ENCODE measurements at regions not wholly inside any gene's neighbourhood (a gene's known extent, or its start where the extent isn't known, plus 50 kb on each side); places are given as distances from the start of the nearest gene placed in this dataset.
A peak's percentile ranks its signal among the peaks of the same experiment; 100 is the strongest.

DNA sequence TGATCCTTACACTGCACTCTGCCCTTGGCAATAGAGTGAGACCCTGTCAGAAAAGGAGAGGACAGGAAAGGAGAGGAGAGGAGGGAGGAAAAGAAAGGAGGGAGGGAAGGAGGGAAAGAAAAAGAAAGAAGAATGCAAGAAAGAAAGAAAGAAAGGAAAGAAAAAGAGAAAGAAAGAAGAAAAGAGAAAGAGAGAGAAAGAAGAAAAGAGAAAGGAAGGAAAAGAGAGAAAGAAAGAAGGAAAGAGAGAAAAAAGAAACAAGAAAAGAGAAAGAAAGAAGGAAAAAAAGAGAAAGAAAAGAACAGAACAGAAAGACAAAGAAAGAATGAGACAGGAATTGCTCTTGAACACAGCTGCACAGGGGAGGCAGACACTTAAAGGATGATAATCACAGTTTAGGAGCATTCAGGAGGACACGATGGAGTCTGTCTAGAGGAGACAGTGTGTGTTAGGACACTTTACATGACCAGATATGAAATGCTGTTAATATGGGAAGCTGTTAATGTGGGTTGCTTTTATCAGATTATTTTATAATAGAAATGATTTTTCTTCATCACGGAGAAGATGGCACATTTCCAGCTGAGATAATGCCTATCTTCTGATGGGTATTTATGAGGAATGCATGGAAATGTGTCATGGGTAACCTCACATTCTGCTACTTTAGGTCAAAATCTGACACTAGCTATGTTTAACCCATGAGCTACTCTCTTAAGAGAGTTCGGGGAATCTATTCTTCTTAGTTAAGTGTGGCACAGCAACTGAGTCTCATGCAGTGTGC is 160.5 kb downstream of the BAMBI start:
- DNase-seq (ENCODE audit: low read depth in 1 of 2, low spot score in 1 of 2) = no peak
- in situ Hi-C loops (cut with HindIII; ENCODE audit: low pct_unique_long_range_greater_than_20kb, low sequenced_read_pairs) = no loop called here
- TF ChIP-seq JUND (IDR thresholded peaks at IDR 0.05; ENCODE audit: low read depth) = no peak

DNA sequence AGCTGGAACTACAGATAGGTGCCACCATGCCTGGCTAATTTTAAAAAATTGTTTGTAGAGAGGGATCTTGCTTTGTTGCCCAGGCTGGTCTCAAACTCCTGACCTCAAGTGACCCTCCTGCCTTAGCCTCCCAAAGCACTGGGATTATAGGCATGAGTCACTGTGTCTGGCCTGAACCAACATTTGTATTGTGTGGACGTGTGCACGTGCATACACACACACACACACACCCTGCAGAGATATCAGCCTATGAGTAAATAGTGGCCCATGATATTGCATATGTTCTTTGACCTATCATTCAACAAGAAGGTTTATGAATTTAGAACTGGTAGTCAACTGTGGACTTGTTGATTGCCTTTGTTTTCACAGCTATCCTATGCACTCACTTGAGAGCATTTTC is 161.6 kb downstream of the BAMBI start:
- DNase-seq (ENCODE audit: low read depth in 1 of 2, low spot score in 1 of 2) = no peak
- in situ Hi-C loops (cut with HindIII; ENCODE audit: low pct_unique_long_range_greater_than_20kb, low sequenced_read_pairs) = no loop called here
- no peak for TF ChIP-seq JUND (IDR thresholded peaks at IDR 0.05; ENCODE audit: low read depth)

GRCh38 chr10:28839600-28840007 is 162.3 kb downstream of the BAMBI start:
- no peak for DNase-seq (ENCODE audit: low read depth in 1 of 2, low spot score in 1 of 2)
- in situ Hi-C loops (cut with HindIII; ENCODE audit: low pct_unique_long_range_greater_than_20kb, low sequenced_read_pairs) = no loop called here
- TF ChIP-seq JUND (IDR thresholded peaks at IDR 0.05; ENCODE audit: low read depth) = no peak

GRCh38 chr10:28840202-28840601 is 162.9 kb downstream of the BAMBI start:
- no peak for TF ChIP-seq JUND (IDR thresholded peaks at IDR 0.05; ENCODE audit: low read depth)
- no peak for DNase-seq (ENCODE audit: low read depth in 1 of 2, low spot score in 1 of 2)
- in situ Hi-C loops (cut with HindIII; ENCODE audit: low pct_unique_long_range_greater_than_20kb, low sequenced_read_pairs) = no loop called here

- in situ Hi-C loops (cut with HindIII; ENCODE audit: low pct_unique_long_range_greater_than_20kb, low sequenced_read_pairs) = no loop called here
- no peak for TF ChIP-seq JUND (IDR thresholded peaks at IDR 0.05; ENCODE audit: low read depth)
- no peak for DNase-seq (ENCODE audit: low read depth in 1 of 2, low spot score in 1 of 2)
These were observed 163.7 kb downstream of the BAMBI start for GRCh38 chr10:28840971-28841370.

DNA sequence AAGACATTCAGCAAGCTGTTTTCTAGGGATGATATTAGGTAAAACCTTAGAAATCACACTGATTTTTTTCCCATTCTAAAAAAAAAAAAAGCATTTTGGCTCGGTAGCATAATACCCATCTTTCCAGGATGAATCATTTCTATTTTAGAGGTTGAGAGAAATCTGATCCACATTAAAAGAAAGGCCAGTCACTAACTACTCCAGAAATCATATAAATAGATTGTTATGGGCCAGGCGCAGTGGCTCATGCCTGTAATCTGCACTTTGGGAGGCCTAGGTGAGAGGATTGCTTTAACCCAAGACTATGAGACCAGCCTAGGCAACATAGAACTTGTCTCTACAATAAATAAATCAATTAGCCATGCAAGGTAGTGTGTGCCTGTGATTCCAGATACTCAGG is 164.3 kb downstream of the BAMBI start:
- in situ Hi-C loops (cut with HindIII; ENCODE audit: low pct_unique_long_range_greater_than_20kb, low sequenced_read_pairs) = no loop called here
- DNase-seq (ENCODE audit: low read depth in 1 of 2, low spot score in 1 of 2) = no peak
- no peak for TF ChIP-seq JUND (IDR thresholded peaks at IDR 0.05; ENCODE audit: low read depth)

DNA sequence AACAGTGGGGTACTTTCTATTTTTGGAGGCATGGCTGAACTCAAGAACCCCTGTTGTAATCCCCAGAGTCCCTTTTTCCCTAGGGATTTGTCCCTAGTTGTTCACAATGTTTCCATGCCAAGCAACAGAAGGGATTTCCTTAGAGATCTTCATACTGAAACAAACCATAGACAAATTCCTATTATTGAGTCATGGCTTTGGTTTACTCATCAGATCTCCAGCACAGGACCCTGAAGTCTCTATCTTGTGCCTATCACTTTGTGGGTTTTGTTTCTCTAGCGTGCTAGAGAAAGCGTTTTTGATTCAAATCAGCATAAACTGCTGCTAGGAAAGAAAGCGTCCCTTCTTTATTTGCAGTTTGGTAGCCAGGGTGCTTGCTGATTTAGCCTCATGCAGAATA is 165.0 kb downstream of the BAMBI start:
- in situ Hi-C loops (cut with HindIII; ENCODE audit: low pct_unique_long_range_greater_than_20kb, low sequenced_read_pairs) = no loop called here
- TF ChIP-seq JUND (IDR thresholded peaks at IDR 0.05; ENCODE audit: low read depth) = no peak
- no peak for DNase-seq (ENCODE audit: low read depth in 1 of 2, low spot score in 1 of 2)

DNA sequence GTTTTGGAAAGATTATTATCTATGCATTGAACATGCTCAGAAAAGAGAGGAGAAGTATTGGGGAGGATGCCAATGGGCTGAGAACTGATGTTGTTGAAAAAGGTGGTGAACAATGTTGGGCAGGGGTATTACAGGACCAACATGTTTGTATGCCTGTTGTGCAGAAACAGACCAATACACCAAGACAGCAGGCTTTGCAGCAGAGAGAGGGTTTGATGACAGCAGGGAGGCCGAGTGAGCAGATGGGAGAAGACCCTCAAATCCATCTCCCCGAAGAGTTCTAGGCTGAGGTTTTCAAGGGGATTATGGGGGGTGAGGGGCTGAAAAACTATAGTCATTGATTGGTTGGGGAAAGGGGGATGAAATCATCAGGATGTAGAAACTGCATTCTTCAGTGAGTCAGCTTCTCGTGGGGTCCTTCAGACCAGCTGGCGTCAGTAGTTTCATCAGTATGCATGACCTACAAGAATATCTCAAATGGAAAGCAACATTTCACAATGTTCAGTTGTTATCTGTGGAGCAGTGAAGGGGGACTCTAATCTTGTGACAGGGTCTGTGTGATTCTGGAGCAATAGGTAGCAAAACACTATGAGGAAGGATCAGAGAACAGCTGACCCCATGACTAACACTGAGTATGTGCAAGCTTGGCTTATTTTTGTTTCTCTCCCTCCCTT is 167.8 kb downstream of the BAMBI start:
- DNase-seq (ENCODE audit: low read depth in 1 of 2, low spot score in 1 of 2) = no peak
- TF ChIP-seq JUND (IDR thresholded peaks at IDR 0.05; ENCODE audit: low read depth) = no peak
- in situ Hi-C loops (cut with HindIII; ENCODE audit: low pct_unique_long_range_greater_than_20kb, low sequenced_read_pairs) = no loop called here

DNA sequence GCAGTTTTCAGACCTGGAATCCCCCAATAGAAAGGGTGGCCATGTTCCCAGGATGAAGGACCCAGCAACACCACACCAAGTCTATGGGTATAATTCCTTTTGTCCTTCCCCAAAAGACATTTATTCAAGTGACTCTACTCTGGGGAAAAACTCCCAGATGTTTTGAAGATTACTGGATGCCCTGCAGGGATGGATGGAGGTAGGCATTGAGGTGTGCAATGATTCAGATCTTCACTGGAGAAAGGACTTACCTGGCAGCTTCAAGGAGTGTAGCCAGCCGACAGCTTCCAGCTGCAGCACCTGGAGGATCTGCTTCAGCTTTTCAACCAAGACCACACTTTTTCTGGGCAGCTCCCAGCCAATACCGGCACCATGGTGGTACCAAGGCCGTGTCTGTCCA is 172.0 kb downstream of the BAMBI start:
- TF ChIP-seq JUND (IDR thresholded peaks at IDR 0.05; ENCODE audit: low read depth) = no peak
- in situ Hi-C loops (cut with HindIII; ENCODE audit: low pct_unique_long_range_greater_than_20kb, low sequenced_read_pairs) = no loop called here
- no peak for DNase-seq (ENCODE audit: low read depth in 1 of 2, low spot score in 1 of 2)

DNA sequence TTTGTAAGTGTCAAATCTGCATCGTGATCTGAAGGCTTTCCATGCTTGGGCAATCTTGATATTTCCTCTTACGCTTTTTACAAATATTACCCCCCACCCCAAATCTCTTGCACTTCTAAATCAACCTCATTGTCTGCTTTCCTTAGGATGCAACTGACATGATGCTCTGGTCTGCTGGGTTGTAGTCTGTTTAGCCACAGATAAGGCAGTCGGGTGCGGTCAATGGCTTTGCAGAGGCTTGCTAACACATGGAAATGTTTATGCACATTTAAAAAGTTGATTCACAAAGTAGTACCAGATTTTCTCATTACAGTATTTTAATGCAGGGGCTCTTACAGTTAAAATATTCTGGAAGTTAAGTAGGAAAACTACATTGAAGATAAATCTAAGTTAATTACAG is 172.5 kb downstream of the BAMBI start:
- in situ Hi-C loops (cut with HindIII; ENCODE audit: low pct_unique_long_range_greater_than_20kb, low sequenced_read_pairs) = no loop called here
- DNase-seq (ENCODE audit: low read depth in 1 of 2, low spot score in 1 of 2) = no peak
- no peak for TF ChIP-seq JUND (IDR thresholded peaks at IDR 0.05; ENCODE audit: low read depth)

GRCh38 chr10:28850784-28851183 is 173.5 kb downstream of the BAMBI start:
- no peak for TF ChIP-seq JUND (IDR thresholded peaks at IDR 0.05; ENCODE audit: low read depth)
- DNase-seq (ENCODE audit: low read depth in 1 of 2, low spot score in 1 of 2) = no peak
- in situ Hi-C loops (cut with HindIII; ENCODE audit: low pct_unique_long_range_greater_than_20kb, low sequenced_read_pairs) = no loop called here

DNA sequence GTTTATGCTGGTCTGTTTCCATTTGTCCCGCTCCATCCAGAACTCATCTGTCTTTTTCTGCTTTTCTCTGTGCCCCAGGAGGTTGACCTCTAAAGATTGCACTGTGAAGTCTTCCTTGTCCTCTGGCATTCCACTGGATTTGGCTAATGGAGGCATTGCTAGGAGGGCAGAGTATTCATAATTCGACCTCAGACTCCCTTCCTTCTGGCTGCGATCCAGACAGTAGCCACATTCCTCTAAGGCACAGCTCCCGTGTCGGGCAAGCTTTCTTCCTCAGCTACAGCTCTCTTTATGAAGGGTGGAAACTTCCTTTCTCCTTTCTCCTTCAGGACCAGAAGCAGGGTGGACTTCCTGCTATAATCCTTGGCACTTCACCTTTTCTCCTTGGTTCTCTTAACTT is 175.9 kb downstream of the BAMBI start:
- peak; percentile 3 to 48 for DNase-seq (ENCODE audit: low read depth in 1 of 2, low spot score in 1 of 2)
- in situ Hi-C loops (cut with HindIII; ENCODE audit: low pct_unique_long_range_greater_than_20kb, low sequenced_read_pairs) = no loop called here
- TF ChIP-seq JUND (IDR thresholded peaks at IDR 0.05; ENCODE audit: low read depth) = no peak

- in situ Hi-C loops (cut with HindIII; ENCODE audit: low pct_unique_long_range_greater_than_20kb, low sequenced_read_pairs) = no loop called here
- DNase-seq (ENCODE audit: low read depth in 1 of 2, low spot score in 1 of 2) = no peak
- no peak for TF ChIP-seq JUND (IDR thresholded peaks at IDR 0.05; ENCODE audit: low read depth)
These were observed 179.8 kb downstream of the BAMBI start for GRCh38 chr10:28857164-28857563.

All from T47D (cell line).